Astrocyte (in vitro differentiated cells and primary cell): ENCODE measurements at regions not wholly inside any gene's neighbourhood (a gene's known extent, or its start where the extent isn't known, plus 50 kb on each side); places are given as distances from the start of the nearest gene placed in this dataset.

Experiments
- DNase-seq: peaks from one replicate; pipeline ENCODE4 v3.0.0-alpha.2; 2010; ENCODE audit warnings: low read depth
- FAIRE-seq: peaks from 2 replicates; lab custom pipeline; 2011; peaks lifted over from hg19 to GRCh38; lab: Jason Lieb, UNC
- H2AFZ ChIP-seq: 2 replicates; pipeline ENCODE4 v1.6.0; 2012; ENCODE audit warnings: low read depth, low read length, inconsistent platforms
- H3K27ac ChIP-seq: 2 replicates; pipeline ENCODE4 v1.5.1; 2011; ENCODE audit warnings: low read depth, low read length, inconsistent platforms
- H3K27me3 ChIP-seq: 2 replicates; pipeline ENCODE4 v1.6.0; 2011; ENCODE audit warnings: low read length, inconsistent platforms; ENCODE audit not compliant: insufficient read depth
- H3K36me3 ChIP-seq: 2 replicates; pipeline ENCODE4 v1.5.1; 2011; ENCODE audit warnings: low read length, inconsistent platforms; ENCODE audit not compliant: insufficient read depth
- H3K4me1 ChIP-seq: 2 replicates; pipeline ENCODE4 v1.5.1; 2011; ENCODE audit warnings: low read length, inconsistent platforms; ENCODE audit not compliant: insufficient read depth
- H3K4me2 ChIP-seq: 2 replicates; pipeline ENCODE4 v1.6.0; 2012; ENCODE audit warnings: low read length, inconsistent platforms
- H3K4me3 ChIP-seq: 2 replicates; pipeline ENCODE4 v1.5.1; 2011; ENCODE audit warnings: low read depth, mild to moderate bottlenecking, low read length, inconsistent platforms; ENCODE audit not compliant: insufficient read depth
- H3K79me2 ChIP-seq: 2 replicates; pipeline ENCODE4 v1.6.0; 2012; ENCODE audit warnings: mild to moderate bottlenecking, low read length, inconsistent platforms; ENCODE audit not compliant: insufficient read depth
- H3K9ac ChIP-seq: 2 replicates; pipeline ENCODE4 v1.6.0; 2012; ENCODE audit warnings: mild to moderate bottlenecking, low read length, inconsistent platforms
- H3K9me3 ChIP-seq: 2 replicates; pipeline ENCODE4 v1.5.1; 2012; ENCODE audit warnings: low read depth, mild to moderate bottlenecking, low read length, inconsistent platforms; ENCODE audit not compliant: insufficient read depth
- H4K20me1 ChIP-seq: 2 replicates; pipeline ENCODE4 v1.6.0; 2012; ENCODE audit warnings: low read length, inconsistent platforms; ENCODE audit not compliant: insufficient read depth
- H3K27ac Mint-ChIP-seq: one replicate; pipeline ENCODE4 v1.8.0; 2021; ENCODE audit warnings: mild to moderate bottlenecking, mixed read lengths; ENCODE audit not compliant: unreplicated experiment
- H3K27me3 Mint-ChIP-seq: one replicate; pipeline ENCODE4 v1.8.0; 2021; ENCODE audit warnings: low read depth, mixed read lengths; ENCODE audit not compliant: unreplicated experiment
- H3K36me3 Mint-ChIP-seq: one replicate; pipeline ENCODE4 v1.8.0; 2021; ENCODE audit warnings: low read depth, mixed read lengths; ENCODE audit not compliant: unreplicated experiment
- H3K4me1 Mint-ChIP-seq: one replicate; pipeline ENCODE4 v1.8.0; 2021; ENCODE audit warnings: low read depth, mixed read lengths; ENCODE audit not compliant: unreplicated experiment
- H3K4me3 Mint-ChIP-seq: one replicate; pipeline ENCODE4 v1.8.0; 2021; ENCODE audit warnings: mild to moderate bottlenecking, moderate library complexity, mixed read lengths; ENCODE audit not compliant: unreplicated experiment
- H3K9me3 Mint-ChIP-seq: one replicate; pipeline ENCODE4 v1.8.0; 2021; ENCODE audit warnings: mild to moderate bottlenecking, mixed read lengths; ENCODE audit not compliant: unreplicated experiment
- CTCF ChIP-seq: IDR thresholded peaks from 2 replicates; pipeline ENCODE4 v1.5.1; 2011; ENCODE audit warnings: low read depth, mild to moderate bottlenecking, inconsistent platforms, low read length, moderate library complexity; ENCODE audit not compliant: insufficient read depth
- EZH2 ChIP-seq: IDR thresholded peaks from 2 replicates; pipeline ENCODE4 v1.6.1; 2012; ENCODE audit warnings: mild to moderate bottlenecking, low read length, inconsistent platforms; ENCODE audit not compliant: insufficient read depth

DNA sequence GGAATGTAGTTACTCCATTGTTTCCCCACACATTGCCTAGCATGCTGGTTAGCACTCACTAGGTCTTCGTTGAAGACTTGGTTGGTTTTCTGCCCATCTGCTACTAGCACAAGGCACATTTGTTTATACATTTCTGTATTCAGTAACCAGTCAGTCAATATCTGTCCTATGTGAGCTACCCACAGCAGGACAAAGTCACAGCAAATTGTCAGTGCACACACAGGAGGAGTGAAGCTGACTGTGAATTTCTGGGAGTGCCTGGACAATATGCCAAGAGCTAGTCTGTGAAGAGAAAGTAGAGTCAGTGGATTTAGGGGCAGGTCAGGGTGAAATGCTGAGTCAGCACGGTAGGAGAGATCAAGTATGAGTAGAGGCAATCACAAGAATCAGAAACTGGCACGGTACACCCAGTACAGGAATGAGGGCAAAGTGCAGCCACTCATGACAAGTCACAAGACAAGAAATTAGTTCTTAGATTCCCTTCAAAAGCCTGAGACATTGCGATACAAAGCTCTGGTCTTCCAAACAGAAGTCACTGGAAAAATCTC lies 1049.8 kb upstream of the POU3F4 start:
- no peak for DNase-seq
- no peaks in the 10 kb centered on the region for H3K36me3 ChIP-seq
- Mint-ChIP-seq H3K36me3 (no peaks in the 10 kb centered on the region), H3K9me3 (no peaks in the 10 kb centered on the region), H3K27ac (no peak overlapping the region), H3K27me3 (no peaks in the 10 kb centered on the region), H3K4me3 (no peak overlapping the region), H3K4me1 (no peaks in the 10 kb centered on the region)
- no peak overlapping the region for H3K9ac ChIP-seq
- TF ChIP-seq CTCF: no peak
- TF ChIP-seq EZH2: no peak
- no peak overlapping the region for H3K4me3 ChIP-seq
- H3K4me1 ChIP-seq: no peaks in the 10 kb centered on the region
- no peak for FAIRE-seq
- no peak overlapping the region for H3K27ac ChIP-seq
- no peaks in the 10 kb centered on the region for H3K27me3 ChIP-seq
- no peaks in the 10 kb centered on the region for H3K9me3 ChIP-seq
- no peak overlapping the region for H3K4me2 ChIP-seq
- no peak overlapping the region for H2AFZ ChIP-seq
- no peaks in the 10 kb centered on the region for H3K79me2 ChIP-seq
- no peaks in the 10 kb centered on the region for H4K20me1 ChIP-seq

DNA sequence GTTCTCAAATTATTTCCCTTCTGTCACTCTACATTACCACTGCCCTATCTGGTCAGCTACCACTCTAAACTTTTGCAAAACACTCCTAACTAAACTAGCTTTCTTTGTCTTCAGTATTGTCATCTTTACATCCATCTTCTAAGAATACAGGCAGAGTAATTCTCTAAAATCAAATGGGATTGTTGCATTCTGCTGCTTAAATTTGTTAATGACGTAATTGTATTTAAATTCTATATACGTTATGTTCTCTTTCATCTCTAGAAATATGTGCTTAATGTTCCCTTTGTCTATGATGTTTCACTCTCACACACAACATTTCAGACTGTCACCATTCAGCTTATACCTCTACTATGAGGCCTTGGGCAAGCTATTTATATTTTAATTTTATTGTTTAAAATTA lies 1041.1 kb upstream of the POU3F4 start:
- no peak overlapping the region for H3K4me3 Mint-ChIP-seq
- no peak overlapping the region for H3K9ac ChIP-seq
- H3K9me3 ChIP-seq: no peaks in the 10 kb centered on the region
- DNase-seq: no peak
- H3K4me3 ChIP-seq: no peak overlapping the region
- no peaks in the 10 kb centered on the region for H3K4me1 ChIP-seq
- no peaks in the 10 kb centered on the region for H3K9me3 Mint-ChIP-seq
- no peaks in the 10 kb centered on the region for H3K4me1 Mint-ChIP-seq
- no peaks in the 10 kb centered on the region for H3K36me3 ChIP-seq
- no peak for FAIRE-seq
- H3K27me3 ChIP-seq: no peaks in the 10 kb centered on the region
- H4K20me1 ChIP-seq: no peaks in the 10 kb centered on the region
- H3K4me2 ChIP-seq: no peak overlapping the region
- no peak overlapping the region for H2AFZ ChIP-seq
- H3K79me2 ChIP-seq: no peaks in the 10 kb centered on the region
- H3K27ac Mint-ChIP-seq: no peak overlapping the region
- no peak overlapping the region for H3K27ac ChIP-seq
- no peaks in the 10 kb centered on the region for H3K36me3 Mint-ChIP-seq
- no peaks in the 10 kb centered on the region for H3K27me3 Mint-ChIP-seq
- no peak for TF ChIP-seq CTCF
- TF ChIP-seq EZH2: no peak
